ENCODE measurements at regions not wholly inside any gene's neighbourhood (a gene's known extent, or its start where the extent isn't known, plus 50 kb on each side); places are given as distances from the start of the nearest gene placed in this dataset.
A peak's percentile ranks its signal among the peaks of the same experiment; 100 is the strongest.

DNA sequence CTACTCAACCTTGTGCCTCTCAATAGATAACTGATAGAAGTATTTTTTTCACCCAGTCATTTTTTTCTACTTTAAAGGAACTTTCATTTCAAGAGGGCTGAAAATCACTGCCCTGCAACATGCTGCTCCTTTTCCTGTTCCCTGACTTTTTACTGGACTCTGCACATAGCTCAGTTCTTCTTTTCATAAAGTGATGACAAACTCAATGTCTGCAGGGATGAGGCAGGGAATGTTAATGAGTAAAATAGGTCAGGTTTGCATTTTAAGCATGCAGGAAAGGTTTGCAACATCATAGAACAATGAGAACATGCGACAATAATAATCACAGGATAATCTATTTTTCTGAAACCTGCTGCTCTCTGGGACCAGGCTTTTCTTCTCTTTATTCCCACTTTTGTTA is 172.2 kb upstream of the SGCD start:
- H3K27ac ChIP-seq (ENCODE audit: low read depth, low read length): no peak overlapping the region
- H3K27me3 ChIP-seq (ENCODE audit: control insufficient read depth in 3 of 3, insufficient read depth in 3 of 3, low read length in 3 of 3): no peaks in the 10 kb centered on the region
- no peaks in the 10 kb centered on the region for H3K4me1 ChIP-seq (ENCODE audit: control insufficient read depth in 3 of 3, insufficient read depth in 3 of 3, low read length in 3 of 3)
- H3K36me3 ChIP-seq (ENCODE audit: control insufficient read depth in 3 of 3, insufficient read depth in 3 of 3, low read length in 3 of 3): no peaks in the 10 kb centered on the region
- H3K9ac ChIP-seq (ENCODE audit: low read depth in 1 of 3, low read length in 3 of 3): no peak overlapping the region
- no peaks in the 10 kb centered on the region for H3K9me3 ChIP-seq (ENCODE audit: control insufficient read depth in 3 of 3, low read length in 3 of 3)
- no peak overlapping the region for H3K4me3 ChIP-seq (ENCODE audit: low read length in 3 of 3)

DNA sequence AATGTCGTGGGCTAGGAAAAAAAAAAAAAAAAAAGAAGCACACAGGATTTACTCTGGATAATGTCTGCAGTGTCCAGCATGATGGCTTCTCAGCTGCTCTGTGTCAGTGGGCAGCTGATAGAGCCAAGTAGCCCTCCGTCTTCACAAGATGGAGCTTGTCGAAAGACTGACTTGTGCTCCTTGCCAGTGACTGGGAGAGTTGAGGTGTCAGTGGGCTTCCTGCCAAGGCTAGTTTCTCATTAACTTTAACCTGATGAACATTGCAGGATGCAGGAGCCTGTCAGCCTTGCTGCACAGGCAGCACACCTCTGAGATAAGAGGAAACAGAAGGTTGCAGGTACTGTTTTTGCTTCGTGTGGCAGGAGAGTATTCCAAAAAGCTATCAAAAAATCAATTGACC is 171.4 kb upstream of the SGCD start:
- Histone ChIP-seq H3K9ac (ENCODE audit: low read depth in 1 of 3, low read length in 3 of 3) (no peak overlapping the region), H3K4me1 (ENCODE audit: control insufficient read depth in 3 of 3, insufficient read depth in 3 of 3, low read length in 3 of 3) (no peaks in the 10 kb centered on the region), H3K9me3 (ENCODE audit: control insufficient read depth in 3 of 3, low read length in 3 of 3) (no peaks in the 10 kb centered on the region), H3K4me3 (ENCODE audit: low read length in 3 of 3) (no peak overlapping the region), H3K27ac (ENCODE audit: low read depth, low read length) (no peak overlapping the region), H3K27me3 (ENCODE audit: control insufficient read depth in 3 of 3, insufficient read depth in 3 of 3, low read length in 3 of 3) (no peaks in the 10 kb centered on the region), H3K36me3 (ENCODE audit: control insufficient read depth in 3 of 3, insufficient read depth in 3 of 3, low read length in 3 of 3) (no peaks in the 10 kb centered on the region)

DNA sequence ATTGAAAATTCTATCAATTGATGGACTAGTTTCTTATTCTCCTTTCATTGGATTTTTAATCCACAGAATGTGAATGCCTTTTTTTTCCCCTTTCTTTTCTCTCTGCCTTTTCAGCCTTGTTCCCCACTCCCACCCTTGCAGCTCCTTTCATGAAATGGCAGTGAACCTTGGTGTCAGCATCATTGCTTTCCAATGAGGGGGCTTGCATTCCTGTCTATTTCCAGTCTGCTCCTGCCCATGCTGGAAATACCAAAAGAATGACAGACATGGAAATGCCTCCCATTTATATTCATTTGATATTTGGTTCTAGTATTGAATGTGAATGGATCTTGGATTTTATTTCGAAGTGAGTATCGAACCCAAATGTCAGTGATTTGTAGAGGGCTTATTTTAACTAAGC is 162.7 kb upstream of the SGCD start:
- no peaks in the 10 kb centered on the region for H3K36me3 ChIP-seq (ENCODE audit: control insufficient read depth in 3 of 3, insufficient read depth in 3 of 3, low read length in 3 of 3)
- peaks cover 0 to 3% (median 0%) of the 10 kb centered on the region in 3 donors for H3K4me1 ChIP-seq (ENCODE audit: control insufficient read depth in 3 of 3, insufficient read depth in 3 of 3, low read length in 3 of 3)
- no peaks in the 10 kb centered on the region for H3K9me3 ChIP-seq (ENCODE audit: control insufficient read depth in 3 of 3, low read length in 3 of 3)
- H3K27ac ChIP-seq (ENCODE audit: low read depth, low read length): no peak overlapping the region
- no peak overlapping the region for H3K9ac ChIP-seq (ENCODE audit: low read depth in 1 of 3, low read length in 3 of 3)
- H3K4me3 ChIP-seq (ENCODE audit: low read length in 3 of 3): no peak overlapping the region
- no peaks in the 10 kb centered on the region for H3K27me3 ChIP-seq (ENCODE audit: control insufficient read depth in 3 of 3, insufficient read depth in 3 of 3, low read length in 3 of 3)

DNA sequence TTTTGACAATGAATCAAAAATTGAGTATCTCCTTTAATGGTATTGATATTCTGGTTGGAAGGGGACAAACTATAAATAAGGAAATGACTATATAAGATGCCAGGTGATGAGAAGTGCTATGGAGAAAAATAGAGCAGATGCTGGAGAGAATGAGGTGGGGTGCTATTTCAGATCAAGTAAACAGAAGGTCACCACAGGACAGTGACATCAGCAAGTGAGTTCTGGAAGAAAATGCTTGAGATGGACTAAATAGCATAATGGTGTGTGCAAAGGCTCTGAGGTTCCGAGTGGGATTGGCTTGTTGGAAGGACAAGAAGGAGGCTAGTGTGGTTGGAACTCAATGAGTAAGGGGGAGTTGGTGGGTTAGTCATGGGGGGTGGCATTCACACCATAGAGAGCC is 157.5 kb upstream of the SGCD start:
- no peaks in the 10 kb centered on the region for H3K36me3 ChIP-seq (ENCODE audit: control insufficient read depth in 3 of 3, insufficient read depth in 3 of 3, low read length in 3 of 3)
- H3K4me1 ChIP-seq (ENCODE audit: control insufficient read depth in 3 of 3, insufficient read depth in 3 of 3, low read length in 3 of 3): peaks cover 0 to 9% (median 4%) of the 10 kb centered on the region in 3 donors
- H3K4me3 ChIP-seq (ENCODE audit: low read length in 3 of 3): no peak overlapping the region
- H3K9ac ChIP-seq (ENCODE audit: low read depth in 1 of 3, low read length in 3 of 3): no peak overlapping the region
- no peaks in the 10 kb centered on the region for H3K9me3 ChIP-seq (ENCODE audit: control insufficient read depth in 3 of 3, low read length in 3 of 3)
- H3K27ac ChIP-seq (ENCODE audit: low read depth, low read length): peak overlapping the region; percentile 8
- H3K27me3 ChIP-seq (ENCODE audit: control insufficient read depth in 3 of 3, insufficient read depth in 3 of 3, low read length in 3 of 3): no peaks in the 10 kb centered on the region

DNA sequence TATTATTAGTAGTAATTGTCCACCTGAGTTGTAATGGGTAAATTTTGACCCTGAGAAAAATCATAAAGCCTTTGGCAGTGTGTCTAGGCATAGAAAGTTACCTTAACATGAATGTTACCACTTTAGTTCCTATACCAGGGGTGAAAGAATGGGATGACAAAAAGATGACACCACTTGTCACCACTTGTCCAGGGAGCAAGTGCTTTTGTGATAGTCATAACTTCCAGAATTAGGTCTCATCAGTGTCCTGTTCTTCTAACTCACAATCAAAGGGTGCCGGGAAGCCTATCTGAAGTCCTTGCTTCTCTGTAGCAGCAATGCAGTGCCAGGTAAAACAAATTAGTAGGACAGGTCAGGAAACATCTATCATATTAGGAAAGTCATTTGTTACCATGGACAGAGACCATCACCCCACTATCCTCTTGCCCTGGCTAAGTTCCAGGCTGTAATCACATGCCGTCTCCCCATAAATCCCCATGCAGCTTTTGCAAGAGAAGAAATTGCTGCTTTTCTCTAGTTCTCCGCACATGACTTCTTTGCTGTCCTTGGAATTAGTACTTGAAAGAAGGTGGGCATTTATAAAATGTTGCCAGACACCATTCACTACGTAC is 156.5 kb upstream of the SGCD start:
- Histone ChIP-seq H3K4me3 (ENCODE audit: low read length in 3 of 3) (no peak overlapping the region), H3K9me3 (ENCODE audit: control insufficient read depth in 3 of 3, low read length in 3 of 3) (no peaks in the 10 kb centered on the region), H3K9ac (ENCODE audit: low read depth in 1 of 3, low read length in 3 of 3) (no peak overlapping the region), H3K27ac (ENCODE audit: low read depth, low read length) (no peak overlapping the region), H3K27me3 (ENCODE audit: control insufficient read depth in 3 of 3, insufficient read depth in 3 of 3, low read length in 3 of 3) (no peaks in the 10 kb centered on the region), H3K36me3 (ENCODE audit: control insufficient read depth in 3 of 3, insufficient read depth in 3 of 3, low read length in 3 of 3) (no peaks in the 10 kb centered on the region), H3K4me1 (ENCODE audit: control insufficient read depth in 3 of 3, insufficient read depth in 3 of 3, low read length in 3 of 3) (peaks cover 0 to 9% (median 7%) of the 10 kb centered on the region in 3 donors)

DNA sequence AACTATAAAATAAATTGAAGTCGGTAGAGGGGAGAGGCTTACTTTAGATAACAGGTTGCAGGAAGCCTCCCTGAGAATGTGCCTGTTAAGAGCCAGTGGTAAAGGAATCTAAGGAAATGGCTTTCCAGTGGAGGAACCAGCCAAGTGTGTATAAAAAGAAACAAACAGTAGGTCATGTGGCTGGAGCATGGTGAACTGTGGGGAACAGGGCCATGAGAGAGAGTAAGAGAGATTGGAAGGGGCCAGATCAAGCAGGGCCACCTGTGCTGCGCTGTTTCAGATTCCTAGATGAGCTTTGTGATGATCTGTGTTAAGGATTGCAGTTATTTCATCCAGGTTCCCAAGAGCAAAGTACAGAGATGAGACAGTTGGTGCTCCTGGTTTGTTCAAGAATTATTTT is 152.7 kb upstream of the SGCD start:
- no peaks in the 10 kb centered on the region for H3K9me3 ChIP-seq (ENCODE audit: control insufficient read depth in 3 of 3, low read length in 3 of 3)
- H3K27ac ChIP-seq (ENCODE audit: low read depth, low read length): peak overlapping the region; percentile 49
- H3K27me3 ChIP-seq (ENCODE audit: control insufficient read depth in 3 of 3, insufficient read depth in 3 of 3, low read length in 3 of 3): no peaks in the 10 kb centered on the region
- H3K4me1 ChIP-seq (ENCODE audit: control insufficient read depth in 3 of 3, insufficient read depth in 3 of 3, low read length in 3 of 3): peaks cover 0 to 7% (median 6%) of the 10 kb centered on the region in 3 donors
- H3K4me3 ChIP-seq (ENCODE audit: low read length in 3 of 3): no peak overlapping the region
- H3K36me3 ChIP-seq (ENCODE audit: control insufficient read depth in 3 of 3, insufficient read depth in 3 of 3, low read length in 3 of 3): no peaks in the 10 kb centered on the region
- H3K9ac ChIP-seq (ENCODE audit: low read depth in 1 of 3, low read length in 3 of 3): no peak overlapping the region

DNA sequence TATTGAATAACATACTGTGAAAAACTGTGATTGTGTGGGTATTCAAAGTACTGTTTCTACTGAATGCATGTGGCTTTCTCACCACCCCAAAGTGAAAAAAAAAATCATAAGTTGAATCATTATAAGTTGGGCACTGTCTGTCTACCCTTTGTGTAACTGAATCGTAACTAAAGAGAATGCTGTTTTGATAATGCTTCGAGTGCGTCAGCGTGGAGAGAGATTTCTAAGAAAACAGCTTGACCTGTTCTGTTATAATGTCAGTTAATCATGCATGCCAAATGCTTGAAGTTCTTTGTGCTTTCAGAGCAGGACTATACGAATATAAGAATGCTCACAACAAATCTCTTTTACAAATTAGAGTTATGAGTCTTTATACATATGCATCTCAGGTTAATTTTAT is 148.8 kb upstream of the SGCD start:
- Histone ChIP-seq H3K27ac (ENCODE audit: low read depth, low read length) (no peak overlapping the region), H3K27me3 (ENCODE audit: control insufficient read depth in 3 of 3, insufficient read depth in 3 of 3, low read length in 3 of 3) (no peaks in the 10 kb centered on the region), H3K36me3 (ENCODE audit: control insufficient read depth in 3 of 3, insufficient read depth in 3 of 3, low read length in 3 of 3) (no peaks in the 10 kb centered on the region), H3K4me1 (ENCODE audit: control insufficient read depth in 3 of 3, insufficient read depth in 3 of 3, low read length in 3 of 3) (peaks cover 0 to 7% (median 2%) of the 10 kb centered on the region in 3 donors), H3K9ac (ENCODE audit: low read depth in 1 of 3, low read length in 3 of 3) (no peak overlapping the region), H3K4me3 (ENCODE audit: low read length in 3 of 3) (no peak overlapping the region), H3K9me3 (ENCODE audit: control insufficient read depth in 3 of 3, low read length in 3 of 3) (no peaks in the 10 kb centered on the region)

DNA sequence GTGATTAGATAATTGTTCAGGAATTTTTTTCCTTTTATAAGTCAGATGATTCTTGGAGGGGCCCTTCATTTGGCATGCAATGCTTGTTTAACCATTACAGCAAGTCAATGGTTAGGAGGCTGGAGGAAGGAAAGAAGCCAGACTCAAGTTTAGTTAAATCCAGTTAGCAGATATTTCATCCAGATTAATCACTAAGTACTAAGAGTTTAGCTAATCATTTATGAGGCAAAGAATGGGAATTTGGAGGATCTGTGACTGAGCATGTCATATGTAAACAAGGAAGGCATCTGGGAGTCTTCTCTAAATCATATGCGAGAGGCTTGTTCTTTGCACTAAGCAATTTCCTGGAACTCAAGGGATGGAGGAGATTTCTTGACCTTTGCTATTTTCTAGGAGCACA is 145.3 kb upstream of the SGCD start:
- no peak overlapping the region for H3K27ac ChIP-seq (ENCODE audit: low read depth, low read length)
- no peaks in the 10 kb centered on the region for H3K36me3 ChIP-seq (ENCODE audit: control insufficient read depth in 3 of 3, insufficient read depth in 3 of 3, low read length in 3 of 3)
- H3K27me3 ChIP-seq (ENCODE audit: control insufficient read depth in 3 of 3, insufficient read depth in 3 of 3, low read length in 3 of 3): no peaks in the 10 kb centered on the region
- H3K9ac ChIP-seq (ENCODE audit: low read depth in 1 of 3, low read length in 3 of 3): no peak overlapping the region
- no peak overlapping the region for H3K4me3 ChIP-seq (ENCODE audit: low read length in 3 of 3)
- H3K4me1 ChIP-seq (ENCODE audit: control insufficient read depth in 3 of 3, insufficient read depth in 3 of 3, low read length in 3 of 3): no peaks in the 10 kb centered on the region
- H3K9me3 ChIP-seq (ENCODE audit: control insufficient read depth in 3 of 3, low read length in 3 of 3): no peaks in the 10 kb centered on the region

DNA sequence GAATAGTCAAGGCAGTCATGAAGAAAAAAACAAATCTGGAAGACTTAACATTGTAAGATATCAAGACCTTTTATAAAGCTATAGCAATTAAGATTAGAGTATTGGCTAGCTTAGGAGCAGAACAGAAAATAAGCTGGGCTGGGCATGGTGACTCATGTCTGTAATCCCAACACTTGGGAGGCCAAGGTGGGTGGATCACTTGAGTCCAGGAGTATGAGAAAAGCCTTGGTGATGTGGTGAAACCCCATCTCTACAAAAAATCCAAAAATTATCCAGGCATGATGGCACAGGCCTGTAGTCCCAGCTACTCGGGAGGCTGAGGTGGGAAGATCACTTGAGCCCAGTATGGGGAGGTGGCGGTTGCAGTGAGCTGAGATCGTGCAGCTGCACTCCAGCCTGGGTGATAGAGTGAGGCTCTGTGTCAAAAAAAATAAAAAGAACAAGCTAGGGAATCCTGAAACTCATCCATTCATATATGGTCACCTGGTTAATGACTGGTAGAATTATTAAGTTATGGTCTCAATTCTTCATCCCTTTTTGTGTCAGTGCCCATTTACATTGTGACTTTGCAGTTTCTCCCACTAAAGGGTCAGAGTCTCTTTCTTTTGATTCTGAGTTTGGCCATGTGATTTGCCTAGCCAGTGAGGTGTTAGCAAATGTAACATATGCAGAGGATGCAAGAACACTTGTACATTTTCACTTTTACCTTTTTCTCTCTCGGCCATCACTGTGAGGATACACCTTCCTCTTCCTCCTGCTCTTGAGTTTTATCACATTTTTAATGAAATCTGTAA is 144.6 kb upstream of the SGCD start:
- no peaks in the 10 kb centered on the region for H3K4me1 ChIP-seq (ENCODE audit: control insufficient read depth in 3 of 3, insufficient read depth in 3 of 3, low read length in 3 of 3)
- no peaks in the 10 kb centered on the region for H3K36me3 ChIP-seq (ENCODE audit: control insufficient read depth in 3 of 3, insufficient read depth in 3 of 3, low read length in 3 of 3)
- no peaks in the 10 kb centered on the region for H3K9me3 ChIP-seq (ENCODE audit: control insufficient read depth in 3 of 3, low read length in 3 of 3)
- H3K27me3 ChIP-seq (ENCODE audit: control insufficient read depth in 3 of 3, insufficient read depth in 3 of 3, low read length in 3 of 3): no peaks in the 10 kb centered on the region
- H3K4me3 ChIP-seq (ENCODE audit: low read length in 3 of 3): no peak overlapping the region
- H3K27ac ChIP-seq (ENCODE audit: low read depth, low read length): no peak overlapping the region
- H3K9ac ChIP-seq (ENCODE audit: low read depth in 1 of 3, low read length in 3 of 3): no peak overlapping the region

DNA sequence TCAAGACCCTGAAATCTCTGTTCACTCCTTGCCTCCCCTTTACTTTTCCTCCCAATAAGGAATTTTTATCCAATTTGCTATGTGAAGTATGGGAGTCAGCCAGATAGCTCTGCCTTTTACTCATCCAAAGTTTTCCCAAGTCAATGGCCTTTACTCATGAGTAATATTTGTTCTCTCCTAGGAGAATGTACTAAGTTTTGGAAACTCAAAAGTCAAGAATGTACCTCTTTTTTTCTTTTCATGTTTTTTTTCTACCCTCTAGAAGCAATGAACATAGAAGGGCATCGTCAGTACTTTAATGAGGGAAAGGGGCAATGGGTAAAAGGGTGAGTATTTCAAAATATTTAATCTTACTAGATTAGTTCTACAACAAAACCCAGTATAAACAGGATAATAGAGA is 140.2 kb upstream of the SGCD start:
- Histone ChIP-seq H3K36me3 (ENCODE audit: control insufficient read depth in 3 of 3, insufficient read depth in 3 of 3, low read length in 3 of 3) (no peaks in the 10 kb centered on the region), H3K4me1 (ENCODE audit: control insufficient read depth in 3 of 3, insufficient read depth in 3 of 3, low read length in 3 of 3) (no peaks in the 10 kb centered on the region), H3K4me3 (ENCODE audit: low read length in 3 of 3) (no peak overlapping the region), H3K9me3 (ENCODE audit: control insufficient read depth in 3 of 3, low read length in 3 of 3) (no peaks in the 10 kb centered on the region), H3K27ac (ENCODE audit: low read depth, low read length) (no peak overlapping the region), H3K9ac (ENCODE audit: low read depth in 1 of 3, low read length in 3 of 3) (no peak overlapping the region), H3K27me3 (ENCODE audit: control insufficient read depth in 3 of 3, insufficient read depth in 3 of 3, low read length in 3 of 3) (no peaks in the 10 kb centered on the region)

All from skeletal muscle tissue (tissue), 3 donors.